Fibroblast of lung (primary cell): ENCODE measurements at regions not wholly inside any gene's neighbourhood (a gene's known extent, or its start where the extent isn't known, plus 50 kb on each side); places are given as distances from the start of the nearest gene placed in this dataset.

Experiments used
- DNase-seq, 2 donors: peaks; one replicate each; pipeline versions ENCODE4 v3.0.0 to v3.0.0-alpha.2; 2010; ENCODE audit warnings: low read depth in 2 of 2
- H2AFZ ChIP-seq: 2 replicates; pipeline ENCODE4 v1.5.1; 2012; ENCODE audit warnings: low read length, control low read depth, inconsistent platforms
- H3K27ac ChIP-seq: 2 replicates; pipeline ENCODE4 v1.5.1; 2011; ENCODE audit warnings: low read length, control low read depth; ENCODE audit not compliant: insufficient read depth
- H3K27me3 ChIP-seq: 2 replicates; pipeline ENCODE4 v1.5.1; 2011; ENCODE audit warnings: mild to moderate bottlenecking, low read length; ENCODE audit not compliant: control insufficient read depth, insufficient read depth
- H3K36me3 ChIP-seq: 2 replicates; pipeline ENCODE4 v1.5.1; 2011; ENCODE audit warnings: low read length; ENCODE audit not compliant: control insufficient read depth, insufficient read depth
- H3K4me1 ChIP-seq: 2 replicates; pipeline ENCODE4 v1.5.1; 2011; ENCODE audit warnings: low read length; ENCODE audit not compliant: control insufficient read depth, insufficient read depth; ENCODE audit errors: extremely low read depth
- H3K4me2 ChIP-seq: 2 replicates; pipeline ENCODE4 v1.5.1; 2011; ENCODE audit warnings: low read length, control low read depth; ENCODE audit not compliant: insufficient read depth; ENCODE audit errors: extremely low read depth
- H3K4me3 ChIP-seq, 4 experiments: fragments of 200-600 bp in 1 of 4; sonication (generic) in 1 of 4; replicated peaks in 1 of 4; 2 replicates each; pipeline ENCODE4 v1.5.1; 2011 to 2016; ENCODE audit warnings: low read length in 4 of 4, low read depth in 3 of 4, mild to moderate bottlenecking in 3 of 4, control low read depth in 2 of 4, inconsistent platforms in 1 of 4, mixed read lengths in 1 of 4; ENCODE audit not compliant: insufficient read depth in 1 of 4; ENCODE audit errors: control extremely low read depth in 1 of 4
- H3K79me2 ChIP-seq: 2 replicates; pipeline ENCODE4 v1.5.1; 2012; ENCODE audit warnings: mild to moderate bottlenecking, low read length, inconsistent platforms; ENCODE audit not compliant: control insufficient read depth, insufficient read depth
- H3K9ac ChIP-seq: 2 replicates; pipeline ENCODE4 v1.5.1; 2011; ENCODE audit warnings: mild to moderate bottlenecking, low read length, control low read depth; ENCODE audit not compliant: insufficient read depth
- H3K9me3 ChIP-seq: 2 replicates; pipeline ENCODE4 v1.5.1; 2012; ENCODE audit warnings: low read depth, low read length; ENCODE audit not compliant: control insufficient read depth, insufficient read depth
- H4K20me1 ChIP-seq: 2 replicates; pipeline ENCODE4 v1.5.1; 2011; ENCODE audit warnings: low read length; ENCODE audit not compliant: control insufficient read depth, insufficient read depth; ENCODE audit errors: extremely low read depth
- EZH2 ChIP-seq: IDR thresholded peaks from 2 replicates; pipeline ENCODE4 v1.5.1; 2012; ENCODE audit warnings: low read length, control low read depth, mild to moderate bottlenecking; ENCODE audit errors: missing control alignments
- TF ChIP-seq, protein P1 (sequence below), 2 donors: IDR thresholded peaks in 1 of 2; conservative IDR thresholded peaks in 1 of 2; 1 replicate in 1 of 2; 2 replicates in 1 of 2; pipeline ENCODE4 v1.5.1; 2011 to 2012; ENCODE audit warnings: low read length in 2 of 2, control low read depth in 1 of 2, inconsistent platforms in 1 of 2, low read depth in 1 of 2, mild to moderate bottlenecking in 1 of 2

GRCh38 chr18:4994710-4995109, 202.3 kb downstream of the AKAIN1 start:
- TF ChIP-seq, protein P1, sequence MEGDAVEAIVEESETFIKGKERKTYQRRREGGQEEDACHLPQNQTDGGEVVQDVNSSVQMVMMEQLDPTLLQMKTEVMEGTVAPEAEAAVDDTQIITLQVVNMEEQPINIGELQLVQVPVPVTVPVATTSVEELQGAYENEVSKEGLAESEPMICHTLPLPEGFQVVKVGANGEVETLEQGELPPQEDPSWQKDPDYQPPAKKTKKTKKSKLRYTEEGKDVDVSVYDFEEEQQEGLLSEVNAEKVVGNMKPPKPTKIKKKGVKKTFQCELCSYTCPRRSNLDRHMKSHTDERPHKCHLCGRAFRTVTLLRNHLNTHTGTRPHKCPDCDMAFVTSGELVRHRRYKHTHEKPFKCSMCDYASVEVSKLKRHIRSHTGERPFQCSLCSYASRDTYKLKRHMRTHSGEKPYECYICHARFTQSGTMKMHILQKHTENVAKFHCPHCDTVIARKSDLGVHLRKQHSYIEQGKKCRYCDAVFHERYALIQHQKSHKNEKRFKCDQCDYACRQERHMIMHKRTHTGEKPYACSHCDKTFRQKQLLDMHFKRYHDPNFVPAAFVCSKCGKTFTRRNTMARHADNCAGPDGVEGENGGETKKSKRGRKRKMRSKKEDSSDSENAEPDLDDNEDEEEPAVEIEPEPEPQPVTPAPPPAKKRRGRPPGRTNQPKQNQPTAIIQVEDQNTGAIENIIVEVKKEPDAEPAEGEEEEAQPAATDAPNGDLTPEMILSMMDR (conservative IDR thresholded peaks at IDR 0.05 in 1 of 2, IDR thresholded peaks at IDR 0.05 in 1 of 2; ENCODE audit: low read depth in 1 of 2, low read length in 2 of 2): no peak
- no peak for TF ChIP-seq EZH2
- H3K79me2 ChIP-seq: no peaks in the 10 kb centered on the region
- H3K27ac ChIP-seq: no peak overlapping the region

GRCh38 chr18:4987452-4988405, 209.3 kb downstream of the AKAIN1 start:
- no peak for TF ChIP-seq EZH2
- TF ChIP-seq, protein P1 (conservative IDR thresholded peaks at IDR 0.05 in 1 of 2, IDR thresholded peaks at IDR 0.05 in 1 of 2; ENCODE audit: low read depth in 1 of 2, low read length in 2 of 2): no peak
- Histone ChIP-seq H3K4me3 (no peak overlapping the region), H3K36me3 (no peaks in the 10 kb centered on the region), H2AFZ (no peak overlapping the region), H3K9me3 (peaks cover 2% of the 10 kb centered on the region), H3K4me2 (no peak overlapping the region), H3K9ac (no peak overlapping the region), H3K79me2 (no peaks in the 10 kb centered on the region), H3K27ac (no peak overlapping the region), H4K20me1 (no peaks in the 10 kb centered on the region), H3K4me1 (no peaks in the 10 kb centered on the region), H3K27me3 (no peaks in the 10 kb centered on the region)
- no peak for DNase-seq

More at GRCh38 chr18:4994710-4995109, 202.3 kb downstream of the AKAIN1 start:
- no peak for DNase-seq
- H3K27me3 ChIP-seq: no peaks in the 10 kb centered on the region
- no peak overlapping the region for H3K4me2 ChIP-seq
- no peaks in the 10 kb centered on the region for H3K36me3 ChIP-seq
- H2AFZ ChIP-seq: no peak overlapping the region
- no peaks in the 10 kb centered on the region for H3K4me1 ChIP-seq
- H3K9ac ChIP-seq: no peak overlapping the region
- no peak overlapping the region for H3K4me3 ChIP-seq
- peaks cover 2% of the 10 kb centered on the region for H3K9me3 ChIP-seq
- H4K20me1 ChIP-seq: no peaks in the 10 kb centered on the region

- Histone ChIP-seq H3K4me1 (no peaks in the 10 kb centered on the region), H3K4me2 (no peak overlapping the region), H3K9me3 (no peaks in the 10 kb centered on the region), H2AFZ (no peak overlapping the region), H4K20me1 (no peaks in the 10 kb centered on the region), H3K27me3 (no peaks in the 10 kb centered on the region), H3K79me2 (no peaks in the 10 kb centered on the region), H3K4me3 (no peak overlapping the region), H3K36me3 (no peaks in the 10 kb centered on the region), H3K9ac (no peak overlapping the region), H3K27ac (no peak overlapping the region)
- no peak for DNase-seq
- TF ChIP-seq, protein P1 (conservative IDR thresholded peaks at IDR 0.05 in 1 of 2, IDR thresholded peaks at IDR 0.05 in 1 of 2; ENCODE audit: low read depth in 1 of 2, low read length in 2 of 2): no peak
- TF ChIP-seq EZH2: no peak
These were observed 210.4 kb downstream of the AKAIN1 start for GRCh38 chr18:4986677-4987076.
